ENCODE measurements at regions not wholly inside any gene's neighbourhood (a gene's known extent, or its start where the extent isn't known, plus 50 kb on each side); places are given as distances from the start of the nearest gene placed in this dataset.

DNA sequence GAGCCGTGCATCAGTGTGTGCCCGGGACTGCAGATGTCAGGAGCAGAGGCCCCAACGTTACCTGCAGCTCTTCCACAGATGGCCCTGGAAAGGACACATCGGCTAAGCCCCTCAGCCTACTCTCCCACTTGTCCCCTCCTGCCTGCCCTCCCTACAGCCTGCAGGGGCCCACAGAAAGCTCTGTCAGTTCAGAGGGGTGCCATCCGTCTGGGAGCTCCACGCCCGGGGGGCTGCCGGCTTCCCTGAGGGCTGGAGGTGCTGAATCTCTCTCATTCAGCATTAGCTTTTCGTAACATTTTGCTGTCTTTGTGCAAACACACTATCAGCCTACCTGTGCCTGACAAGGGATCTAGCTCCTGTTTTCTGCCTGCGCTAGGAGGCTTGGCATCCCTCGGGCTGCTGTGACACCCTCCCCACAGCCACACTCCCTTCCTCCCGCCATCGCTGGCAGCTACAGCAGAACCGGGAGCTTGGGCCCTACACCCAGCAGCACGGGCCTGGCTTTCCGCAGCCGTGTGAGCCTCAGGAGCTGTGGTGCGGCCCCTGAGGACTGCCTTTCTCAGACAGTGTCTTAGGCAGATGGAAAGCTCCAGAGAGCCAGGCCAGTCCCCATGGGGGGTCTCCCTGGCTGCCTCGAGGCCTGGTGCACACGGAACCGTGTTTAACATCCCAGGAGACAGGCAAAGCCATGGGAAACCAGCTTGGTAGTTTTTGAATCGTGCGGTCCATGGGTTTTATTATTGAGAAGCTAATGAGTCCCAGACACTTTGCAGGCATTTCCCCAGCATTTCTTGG, 198.3 kb upstream of the B3GAT1 start:
- TF ChIP-seq, protein P1, sequence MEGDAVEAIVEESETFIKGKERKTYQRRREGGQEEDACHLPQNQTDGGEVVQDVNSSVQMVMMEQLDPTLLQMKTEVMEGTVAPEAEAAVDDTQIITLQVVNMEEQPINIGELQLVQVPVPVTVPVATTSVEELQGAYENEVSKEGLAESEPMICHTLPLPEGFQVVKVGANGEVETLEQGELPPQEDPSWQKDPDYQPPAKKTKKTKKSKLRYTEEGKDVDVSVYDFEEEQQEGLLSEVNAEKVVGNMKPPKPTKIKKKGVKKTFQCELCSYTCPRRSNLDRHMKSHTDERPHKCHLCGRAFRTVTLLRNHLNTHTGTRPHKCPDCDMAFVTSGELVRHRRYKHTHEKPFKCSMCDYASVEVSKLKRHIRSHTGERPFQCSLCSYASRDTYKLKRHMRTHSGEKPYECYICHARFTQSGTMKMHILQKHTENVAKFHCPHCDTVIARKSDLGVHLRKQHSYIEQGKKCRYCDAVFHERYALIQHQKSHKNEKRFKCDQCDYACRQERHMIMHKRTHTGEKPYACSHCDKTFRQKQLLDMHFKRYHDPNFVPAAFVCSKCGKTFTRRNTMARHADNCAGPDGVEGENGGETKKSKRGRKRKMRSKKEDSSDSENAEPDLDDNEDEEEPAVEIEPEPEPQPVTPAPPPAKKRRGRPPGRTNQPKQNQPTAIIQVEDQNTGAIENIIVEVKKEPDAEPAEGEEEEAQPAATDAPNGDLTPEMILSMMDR (IDR thresholded peaks at IDR 0.05 in 2 of 3, conservative IDR thresholded peaks at IDR 0.05 in 1 of 3; ENCODE audit: borderline replicate concordance in 1 of 3, insufficient read depth in 1 of 3, low read depth in 2 of 3, low read length in 2 of 3) = no peak
- TF ChIP-seq RAD21 (IDR thresholded peaks at IDR 0.05; ENCODE audit: low read depth) (no peak), EZH2phosphoT487 (IDR thresholded peaks at IDR 0.05; ENCODE audit: borderline replicate concordance) (no peak), POLR2A (IDR thresholded peaks at IDR 0.05; ENCODE audit: borderline replicate concordance, extremely low read depth, insufficient read depth, insufficient read length) (no peak), JUND (IDR thresholded peaks at IDR 0.05) (no peak), YY1 (IDR thresholded peaks at IDR 0.05; ENCODE audit: extremely low read depth, insufficient replicate concordance, low read depth, low read length) (no peak), SIN3A (IDR thresholded peaks at IDR 0.05; ENCODE audit: low read depth) (no peak), EZH2 (IDR thresholded peaks at IDR 0.05) (no peak), TCF7L2 (IDR thresholded peaks at IDR 0.05; ENCODE audit: borderline replicate concordance, extremely low read depth, insufficient read depth, insufficient read length) (no peak)
- TF ChIP-seq, protein P2, sequence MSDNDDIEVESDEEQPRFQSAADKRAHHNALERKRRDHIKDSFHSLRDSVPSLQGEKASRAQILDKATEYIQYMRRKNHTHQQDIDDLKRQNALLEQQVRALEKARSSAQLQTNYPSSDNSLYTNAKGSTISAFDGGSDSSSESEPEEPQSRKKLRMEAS (IDR thresholded peaks at IDR 0.05) = no peak

Measured in HCT116 (cell line).